RCC 7860 (cell line): ENCODE measurements at regions not wholly inside any gene's neighbourhood (a gene's known extent, or its start where the extent isn't known, plus 50 kb on each side); places are given as distances from the start of the nearest gene placed in this dataset.
A peak's percentile ranks its signal among the peaks of the same experiment; 100 is the strongest.
"Not testable (repeated sequence)": the region's sequence is repeated elsewhere in the genome, so short reads cannot be mapped to it uniquely, and the experiment has no call there.

Experiments
- DNase-seq: peaks from one replicate; pipeline ENCODE4 v3.0.0-alpha.2; 2015; ENCODE audit warnings: low spot score
- FAIRE-seq: peaks from 2 replicates; lab custom pipeline; 2012; peaks lifted over from hg19 to GRCh38; lab: Jason Lieb, UNC

DNA sequence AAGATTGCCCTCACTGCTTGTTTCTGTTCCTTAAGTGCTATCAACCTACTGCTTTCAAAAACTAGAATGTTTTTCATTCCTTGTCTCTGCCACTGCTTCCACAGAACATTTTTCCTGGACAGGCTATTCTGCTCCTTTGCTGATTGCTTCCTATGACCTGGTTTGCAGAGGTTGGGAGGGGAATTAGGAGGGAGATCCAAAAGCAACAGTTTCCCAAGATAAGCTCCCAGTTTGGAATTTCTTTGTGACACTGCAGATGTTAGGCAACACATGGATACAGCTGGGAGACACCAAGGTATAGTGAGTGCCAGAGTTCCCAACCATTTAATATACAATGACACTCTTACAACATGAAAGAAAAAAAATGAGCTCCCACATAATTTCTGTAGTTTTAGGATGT lies 1036.5 kb downstream of the ROBO2 start:
- DNase-seq = no peak
- no peak for FAIRE-seq

DNA sequence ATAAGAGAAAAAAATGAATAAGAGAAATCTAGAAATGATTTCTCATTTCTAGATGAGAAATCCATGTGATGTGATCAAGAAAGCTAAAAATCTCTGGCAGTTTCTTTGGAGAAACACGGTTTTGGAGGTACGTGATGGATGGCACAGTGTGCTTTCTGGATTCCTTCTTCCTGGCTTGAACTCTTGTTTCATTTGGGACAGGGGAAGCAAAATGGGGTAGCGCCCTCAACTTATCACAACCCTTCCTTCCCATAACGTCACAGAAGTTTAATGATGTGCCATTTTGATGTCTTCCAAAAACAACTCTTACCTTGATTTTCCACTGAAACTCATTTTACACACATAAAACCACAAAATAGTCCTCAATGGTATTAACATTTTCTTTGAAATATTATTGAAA lies 1037.3 kb downstream of the ROBO2 start:
- FAIRE-seq = no peak

DNA sequence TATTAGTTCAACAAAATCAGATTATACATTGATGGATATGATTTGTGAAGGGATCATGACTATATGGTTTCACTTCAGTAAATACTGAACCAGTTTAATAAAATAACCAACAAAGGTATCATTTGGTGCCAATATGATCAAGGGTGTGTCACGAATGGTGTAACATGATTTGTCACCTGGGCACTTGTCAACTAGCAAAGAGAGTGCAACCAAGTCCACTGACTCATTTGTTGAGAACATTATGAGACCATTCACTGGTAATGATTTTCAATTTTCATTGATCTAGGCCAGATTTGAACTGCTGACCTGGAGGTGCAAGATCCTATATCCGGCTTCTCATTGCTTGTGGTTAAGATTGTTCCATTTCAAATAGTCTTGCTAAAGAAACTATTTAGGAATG lies 1037.9 kb downstream of the ROBO2 start:
- FAIRE-seq (no peak), DNase-seq (no peak)

More for the DNA sequence above, 1037.3 kb downstream of the ROBO2 start:
- no peak for DNase-seq

DNA sequence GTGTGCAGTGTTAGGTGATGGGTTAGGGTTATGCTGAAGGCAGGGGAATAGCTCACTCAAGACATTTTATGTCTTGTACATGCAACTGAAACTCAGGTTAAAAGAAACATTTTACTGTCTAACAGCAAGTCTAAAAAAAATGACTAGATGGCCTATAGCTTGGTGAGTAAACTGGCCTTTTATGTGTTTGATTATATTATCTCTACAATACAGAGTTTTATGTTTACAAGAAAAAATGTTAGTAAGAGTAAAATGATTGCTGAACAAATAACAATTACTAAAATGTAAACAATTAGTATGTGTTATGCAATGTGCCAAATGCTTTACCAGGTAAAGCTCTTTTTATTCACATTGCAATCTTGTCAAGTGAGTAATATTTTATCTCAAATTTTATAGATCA lies 1039.6 kb downstream of the ROBO2 start:
- FAIRE-seq (no peak), DNase-seq (no peak)

DNA sequence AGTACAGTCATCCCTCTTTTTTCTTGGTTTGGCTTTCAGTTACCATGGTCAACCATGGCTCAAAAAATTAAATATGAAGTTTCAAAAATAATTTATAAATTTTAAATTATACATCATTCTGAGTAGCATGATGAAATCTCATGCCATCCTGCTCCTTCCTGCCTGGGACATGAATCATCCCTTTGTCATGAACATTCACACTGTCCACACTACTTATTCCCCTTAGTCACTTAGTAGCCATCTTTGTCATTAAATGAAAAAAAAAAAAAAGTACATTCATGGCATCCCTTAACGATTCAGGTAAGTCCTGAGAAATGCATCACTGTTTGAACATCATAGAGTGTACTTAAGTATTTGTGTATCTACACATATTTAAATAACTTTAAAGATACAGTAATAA lies 1046.3 kb downstream of the ROBO2 start:
- FAIRE-seq (peak; percentile 50), DNase-seq (peak; percentile 62)

DNA sequence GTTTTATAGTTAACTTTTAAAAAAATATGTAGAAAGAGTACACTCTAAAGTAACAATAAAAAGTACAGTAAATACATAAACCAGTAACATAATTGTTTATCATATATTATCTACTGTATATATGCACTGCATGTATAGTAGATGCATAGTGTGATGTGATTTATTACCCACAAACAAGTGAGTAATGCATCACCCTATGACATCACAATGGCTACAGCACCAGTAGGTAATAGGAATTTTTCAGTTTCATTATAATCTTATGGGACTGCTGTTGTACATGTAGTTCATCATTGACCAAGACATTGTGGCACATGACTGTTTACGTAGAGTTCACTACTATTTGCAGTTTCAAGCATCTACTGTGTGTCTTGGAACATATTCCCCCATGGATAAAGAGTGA lies 1047.2 kb downstream of the ROBO2 start:
- FAIRE-seq (no peak), DNase-seq (no peak)

GRCh38 chr3:78088006-78088405 lies 1048.1 kb downstream of the ROBO2 start:
- no peak for FAIRE-seq

DNA sequence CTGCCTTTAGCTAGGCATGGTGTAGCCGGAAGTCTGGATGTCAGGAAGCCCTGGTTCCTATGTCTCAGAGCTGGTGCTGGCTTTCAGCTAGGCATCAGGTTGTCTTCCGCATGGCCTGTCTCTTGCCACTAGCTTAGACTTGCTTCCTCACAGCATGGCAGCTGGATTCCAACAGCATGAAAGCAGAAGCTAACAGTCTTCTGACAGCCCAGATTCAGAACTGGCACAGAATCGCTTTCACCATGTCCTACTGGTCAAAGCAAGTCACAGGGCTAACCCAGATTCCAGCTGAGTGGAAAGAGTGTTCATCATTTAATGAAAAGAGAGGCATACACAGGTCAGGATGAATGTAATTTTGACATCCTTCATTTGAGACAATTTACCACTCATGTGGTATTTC lies 1050.5 kb downstream of the ROBO2 start:
- FAIRE-seq (no peak), DNase-seq (no peak)

More at GRCh38 chr3:78088006-78088405, 1048.1 kb downstream of the ROBO2 start:
- no peak for DNase-seq

GRCh38 chr3:78091478-78092119 lies 1051.7 kb downstream of the ROBO2 start:
- no peak for FAIRE-seq
- DNase-seq = no peak

DNA sequence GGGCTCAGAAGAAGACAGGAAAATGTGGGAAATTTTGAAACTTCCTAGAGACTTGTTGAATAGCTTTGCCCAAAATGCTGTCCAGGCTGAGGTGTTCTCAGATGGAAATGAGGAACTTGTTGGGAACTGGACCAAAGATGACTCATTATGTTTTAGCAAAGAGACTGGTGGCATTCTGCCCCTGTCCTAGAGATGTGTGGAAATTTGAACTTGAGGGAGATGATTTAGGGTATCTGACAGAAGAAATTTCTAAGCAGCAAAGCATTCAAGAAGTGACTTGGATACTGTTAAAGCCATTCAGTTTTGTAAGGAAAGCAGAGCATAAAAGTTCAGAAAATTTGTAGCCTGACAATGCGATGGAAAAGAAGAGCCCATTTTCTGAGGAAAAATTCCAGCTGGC lies 1052.7 kb downstream of the ROBO2 start:
- not testable (repeated sequence) for DNase-seq, FAIRE-seq

GRCh38 chr3:78096488-78097255 lies 1056.8 kb downstream of the ROBO2 start:
- no peak for FAIRE-seq

DNA sequence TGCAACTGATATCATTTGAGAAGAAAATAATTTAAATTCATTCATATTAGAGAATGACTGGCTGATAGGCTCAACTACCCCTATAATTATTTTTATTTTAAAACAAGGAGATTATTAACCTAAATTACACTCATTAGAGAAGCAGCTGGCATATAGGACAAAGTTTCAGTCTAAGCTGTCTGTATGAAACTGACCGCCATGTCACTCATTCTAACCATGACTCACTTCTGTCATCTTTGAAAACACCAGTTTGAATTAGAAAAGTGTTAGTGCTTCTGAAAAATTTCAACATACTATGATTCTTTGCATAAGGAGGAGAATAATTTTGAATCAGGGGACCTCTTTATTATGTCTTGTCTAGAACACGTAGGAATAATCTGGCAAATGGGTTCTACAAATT lies 1058.5 kb downstream of the ROBO2 start:
- FAIRE-seq = no peak
- no peak for DNase-seq

More at GRCh38 chr3:78096488-78097255, 1056.8 kb downstream of the ROBO2 start:
- peak; percentile 52 for DNase-seq

GRCh38 chr3:78101384-78101783 lies 1061.5 kb downstream of the ROBO2 start:
- DNase-seq (peak; percentile 53), FAIRE-seq (peak; percentile 78)

GRCh38 chr3:78108269-78108961 lies 1068.5 kb downstream of the ROBO2 start:
- not testable (repeated sequence) for DNase-seq, FAIRE-seq

DNA sequence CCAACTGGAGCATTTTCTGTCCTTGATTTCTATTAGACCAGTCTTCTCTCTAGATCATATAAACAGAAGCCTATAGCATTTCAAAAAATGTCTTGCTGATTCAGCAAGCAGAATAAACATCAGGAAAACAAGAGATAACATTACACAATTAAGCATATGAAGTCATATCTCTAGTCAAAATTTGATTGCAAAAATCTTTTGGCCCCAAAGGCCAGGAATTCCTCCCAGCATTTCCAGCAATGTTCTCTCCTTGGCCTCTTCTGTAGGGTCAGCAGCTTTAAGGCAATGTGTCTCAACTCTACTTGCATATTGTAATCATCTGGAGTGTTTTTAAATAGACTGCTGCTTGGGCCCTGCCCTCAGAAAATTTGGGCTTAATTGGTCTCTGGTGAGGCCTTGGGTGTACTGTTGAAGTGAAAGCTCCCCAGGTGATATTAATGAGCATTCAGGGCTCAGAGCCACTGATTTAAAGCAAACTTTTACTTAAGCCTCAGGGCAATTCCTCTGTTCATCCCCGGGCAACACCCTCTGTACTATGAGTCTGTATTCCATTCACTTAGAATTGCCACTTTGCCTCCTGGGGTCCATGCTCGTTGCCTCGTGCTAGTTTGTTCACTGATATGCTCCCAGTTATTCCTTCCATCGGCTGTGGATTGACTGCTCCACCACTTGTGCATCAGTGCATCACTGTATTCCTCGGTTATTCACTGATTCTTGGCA lies 1072.6 kb downstream of the ROBO2 start:
- DNase-seq (no peak), FAIRE-seq (no peak)

DNA sequence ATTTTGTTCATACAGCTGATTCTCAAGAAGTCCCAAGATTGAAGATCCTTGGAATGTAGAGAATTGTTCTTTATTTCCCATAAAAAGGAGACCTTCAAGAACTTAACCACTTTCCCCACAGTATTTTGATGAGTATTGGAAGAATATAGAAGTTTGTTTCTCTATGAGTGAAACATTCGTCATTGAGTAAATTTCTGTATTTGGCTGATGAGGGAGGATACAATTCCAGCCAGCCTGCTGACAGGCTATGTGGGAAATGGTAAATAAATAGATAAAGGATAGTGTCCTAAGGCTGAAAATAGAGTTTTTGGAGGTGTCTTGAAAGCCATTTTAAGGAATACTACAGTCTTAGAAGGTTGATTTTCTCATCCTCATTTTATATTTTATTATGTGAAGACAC lies 1076.1 kb downstream of the ROBO2 start:
- FAIRE-seq (no peak), DNase-seq (no peak)

DNA sequence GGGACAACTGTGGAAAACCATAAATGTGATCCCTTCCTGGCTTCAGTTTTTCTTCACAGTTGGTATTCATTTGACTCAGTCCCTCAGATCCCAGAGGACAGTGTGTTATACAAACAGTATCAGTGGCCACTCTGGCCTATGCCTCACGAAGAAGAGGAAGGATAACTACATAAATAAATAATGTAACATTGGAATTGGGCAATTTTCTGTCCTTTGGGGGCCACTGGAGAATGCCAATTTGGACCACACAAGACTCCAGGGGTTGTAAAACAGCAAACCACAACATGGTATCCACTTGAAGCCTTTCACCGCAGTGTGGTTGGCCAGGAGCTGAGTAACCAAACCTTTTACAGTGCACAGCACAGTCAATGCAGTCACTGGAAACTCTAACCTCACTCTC lies 1077.0 kb downstream of the ROBO2 start:
- no peak for DNase-seq

DNA sequence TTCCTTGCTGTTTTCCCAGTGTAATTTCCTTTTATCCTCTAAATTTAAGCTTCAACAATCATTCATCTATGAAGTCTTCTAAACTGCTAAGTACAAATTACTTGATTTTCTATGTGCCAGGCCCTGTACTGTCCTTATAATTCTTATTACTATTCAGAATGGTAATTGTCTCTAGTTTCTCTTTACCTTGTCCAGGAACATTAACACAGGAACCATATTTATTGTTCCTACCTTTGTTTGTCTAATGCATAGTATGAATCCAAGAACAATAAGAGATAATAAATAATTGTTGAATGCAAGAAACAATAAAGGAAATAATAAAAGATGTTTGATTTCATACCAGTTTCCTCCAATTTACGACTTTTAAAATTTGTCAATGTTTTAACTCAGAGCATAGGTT lies 1083.2 kb downstream of the ROBO2 start:
- DNase-seq (no peak), FAIRE-seq (no peak)

More for the DNA sequence above, 1077.0 kb downstream of the ROBO2 start:
- FAIRE-seq = no peak

DNA sequence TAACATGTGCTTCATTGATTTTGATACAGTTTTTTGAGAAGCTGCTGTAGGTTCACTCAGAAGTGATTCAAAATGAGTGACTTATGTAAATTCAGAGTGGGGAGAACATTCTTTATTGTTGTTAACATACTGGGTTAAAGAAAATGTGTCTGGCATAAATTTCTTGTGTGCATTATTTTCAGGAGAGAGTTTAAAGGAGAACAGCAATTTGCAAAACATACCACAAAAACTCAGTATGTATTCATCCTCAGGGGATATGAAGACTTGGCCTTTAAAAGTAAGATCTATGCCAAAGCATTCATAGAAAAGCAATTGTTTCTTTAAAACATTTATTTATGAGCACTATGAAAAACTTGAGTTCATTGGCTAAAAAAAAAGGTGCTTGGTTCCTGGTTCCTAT lies 1089.8 kb downstream of the ROBO2 start:
- DNase-seq (no peak), FAIRE-seq (no peak)

GRCh38 chr3:78130741-78131290 lies 1090.9 kb downstream of the ROBO2 start:
- DNase-seq (no peak), FAIRE-seq (no peak)

DNA sequence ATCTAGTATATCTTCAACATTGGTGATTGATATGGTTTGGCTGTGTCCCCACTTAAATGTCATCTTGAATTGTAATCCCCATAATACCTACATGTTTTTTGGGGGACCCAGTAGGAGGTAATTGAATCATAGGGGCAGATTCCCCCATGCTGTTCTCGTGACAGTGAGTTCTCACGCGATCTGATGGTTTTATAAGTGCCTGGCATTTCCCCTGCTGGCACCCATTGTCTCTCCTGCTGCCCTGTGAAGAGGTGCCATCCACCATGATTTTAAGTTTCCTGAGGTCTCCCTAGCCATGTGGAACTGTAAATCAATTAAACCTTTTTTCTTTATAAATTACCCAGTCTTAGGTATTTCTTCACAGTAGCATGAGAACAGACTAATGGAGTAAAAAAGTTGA lies 1094.6 kb downstream of the ROBO2 start:
- DNase-seq (no peak), FAIRE-seq (no peak)
